GM18867 (cell line): ENCODE measurements at regions not wholly inside any gene's neighbourhood (a gene's known extent, or its start where the extent isn't known, plus 50 kb on each side); places are given as distances from the start of the nearest gene placed in this dataset.

ENCODE experiments used
- ATAC-seq: cut with Tn5 transposase; IDR thresholded peaks from one replicate; pipeline ENCODE4 v1.9.1; 2021; ENCODE audit warnings: mild to moderate bottlenecking, moderate library complexity; ENCODE audit not compliant: unreplicated experiment

GRCh38 chrX:42944381-42944998, 166.5 kb upstream of the PPP1R2C start:
- no peak for ATAC-seq

GRCh38 chrX:42946544-42947194, 168.7 kb upstream of the PPP1R2C start:
- no peak for ATAC-seq

GRCh38 chrX:42948723-42949657, 171.0 kb upstream of the PPP1R2C start:
- no peak for ATAC-seq

- no peak for ATAC-seq
Observed at GRCh38 chrX:42951747-42952146, 173.8 kb upstream of the PPP1R2C start.

- ATAC-seq: no peak
Observed at GRCh38 chrX:42952621-42953020, 174.7 kb upstream of the PPP1R2C start.

- peak; percentile 39 for ATAC-seq
Observed at GRCh38 chrX:42954880-42955279, 176.9 kb upstream of the PPP1R2C start.

GRCh38 chrX:42955349-42955748, 177.4 kb upstream of the PPP1R2C start:
- peak; percentile 79 for ATAC-seq

GRCh38 chrX:42967681-42968300, 189.8 kb upstream of the PPP1R2C start:
- no peak for ATAC-seq

GRCh38 chrX:42973321-42973720, 195.4 kb upstream of the PPP1R2C start:
- no peak for ATAC-seq

GRCh38 chrX:42975906-42976305, 197.9 kb upstream of the PPP1R2C start:
- no peak for ATAC-seq

- no peak for ATAC-seq
Observed at GRCh38 chrX:42976746-42977366, 198.9 kb upstream of the PPP1R2C start.

GRCh38 chrX:42978655-42979379, 200.9 kb upstream of the PPP1R2C start:
- no peak for ATAC-seq

- ATAC-seq: peak; percentile 62
Observed at GRCh38 chrX:42988700-42989099, 210.7 kb upstream of the PPP1R2C start.

- ATAC-seq: no peak
Observed at GRCh38 chrX:42992199-42992943, 214.4 kb upstream of the PPP1R2C start.

GRCh38 chrX:42996861-42997260, 218.9 kb upstream of the PPP1R2C start:
- no peak for ATAC-seq

GRCh38 chrX:43000121-43000520, 222.2 kb upstream of the PPP1R2C start:
- ATAC-seq: no peak

- peak; percentile 88 for ATAC-seq
Observed at GRCh38 chrX:43002526-43003203, 224.7 kb upstream of the PPP1R2C start.

GRCh38 chrX:43003204-43003565, 225.2 kb upstream of the PPP1R2C start:
- peak; percentile 32 for ATAC-seq

- ATAC-seq: peak; percentile 47
Observed at GRCh38 chrX:43003939-43004338, 226.0 kb upstream of the PPP1R2C start.
